ENCODE measurements at regions not wholly inside any gene's neighbourhood (a gene's known extent, or its start where the extent isn't known, plus 50 kb on each side); places are given as distances from the start of the nearest gene placed in this dataset.

- TF ChIP-seq CTCF (IDR thresholded peaks at IDR 0.05) = no peak
- TF ChIP-seq POLR2A (IDR thresholded peaks at IDR 0.05) = no peak
Observed at GRCh38 chr7:31203551-31203950, 137.0 kb downstream of the NEUROD6 start.
